CD4-positive, alpha-beta T cell treated with Interleukin-17A for 4 hours (primary cell): ENCODE measurements at regions not wholly inside any gene's neighbourhood (a gene's known extent, or its start where the extent isn't known, plus 50 kb on each side); places are given as distances from the start of the nearest gene placed in this dataset.
"Not testable (repeated sequence)": the region's sequence is repeated elsewhere in the genome, so short reads cannot be mapped to it uniquely, and the experiment has no call there.

Experiments used
- DNase-seq: peaks from one replicate; pipeline ENCODE4 v3.0.0-alpha.2; 2020; ENCODE audit warnings: mixed read lengths

GRCh38 chr2:76163860-76164259 lies 453.1 kb upstream of the GCFC2 start:
- DNase-seq: no peak

GRCh38 chr2:76160670-76161069 lies 450.0 kb upstream of the GCFC2 start:
- DNase-seq: no peak

- no peak for DNase-seq
These were observed 448.4 kb upstream of the GCFC2 start for GRCh38 chr2:76159042-76159648.

GRCh38 chr2:76157531-76157930 lies 446.8 kb upstream of the GCFC2 start:
- no peak for DNase-seq

GRCh38 chr2:76154981-76155380 lies 444.3 kb upstream of the GCFC2 start:
- DNase-seq: no peak

GRCh38 chr2:76149846-76150245 lies 439.1 kb upstream of the GCFC2 start:
- no peak for DNase-seq

GRCh38 chr2:76139303-76139702 lies 428.6 kb upstream of the GCFC2 start:
- DNase-seq: not testable (repeated sequence)

GRCh38 chr2:76128622-76129021 lies 417.9 kb upstream of the GCFC2 start:
- no peak for DNase-seq

GRCh38 chr2:76120176-76120575 lies 409.5 kb upstream of the GCFC2 start:
- no peak for DNase-seq

GRCh38 chr2:76089683-76090082 lies 379.0 kb upstream of the GCFC2 start:
- DNase-seq: no peak

- no peak for DNase-seq
These were observed 372.5 kb upstream of the GCFC2 start for GRCh38 chr2:76083248-76083647.

GRCh38 chr2:76082509-76082908 lies 371.8 kb upstream of the GCFC2 start:
- no peak for DNase-seq

GRCh38 chr2:76080154-76080553 lies 369.4 kb upstream of the GCFC2 start:
- DNase-seq: no peak

- DNase-seq: no peak
These were observed 364.4 kb upstream of the GCFC2 start for GRCh38 chr2:76075126-76075525.

- DNase-seq: no peak
These were observed 363.4 kb upstream of the GCFC2 start for GRCh38 chr2:76073992-76074604.

GRCh38 chr2:76050196-76050595 lies 339.5 kb upstream of the GCFC2 start:
- DNase-seq: no peak

GRCh38 chr2:76044701-76045100 lies 334.0 kb upstream of the GCFC2 start:
- DNase-seq: no peak

- no peak for DNase-seq
These were observed 328.8 kb upstream of the GCFC2 start for GRCh38 chr2:76039505-76039904.

GRCh38 chr2:76027761-76028160 lies 317.0 kb upstream of the GCFC2 start:
- DNase-seq: no peak

- DNase-seq: no peak
These were observed 308.4 kb upstream of the GCFC2 start for GRCh38 chr2:76019128-76019527.

GRCh38 chr2:76009484-76009883 lies 298.8 kb upstream of the GCFC2 start:
- no peak for DNase-seq

- no peak for DNase-seq
These were observed 297.4 kb upstream of the GCFC2 start for GRCh38 chr2:76008001-76008702.

- DNase-seq: no peak
These were observed 289.7 kb upstream of the GCFC2 start for GRCh38 chr2:76000425-76000824.

GRCh38 chr2:75998451-75998850 lies 287.7 kb upstream of the GCFC2 start:
- DNase-seq: no peak
